ENCODE measurements at regions not wholly inside any gene's neighbourhood (a gene's known extent, or its start where the extent isn't known, plus 50 kb on each side); places are given as distances from the start of the nearest gene placed in this dataset.

- TF ChIP-seq EZH2phosphoT487 (IDR thresholded peaks at IDR 0.05; ENCODE audit: borderline replicate concordance, low read length) (no peak), CTCF (IDR thresholded peaks at IDR 0.05; ENCODE audit: low read depth, low read length, poor library complexity, severe bottlenecking) (no peak)
Observed at GRCh38 chr7:29734246-29734731, 72.0 kb upstream of the WIPF3 start.

All from DOHH2 (cell line).